ENCODE measurements at regions not wholly inside any gene's neighbourhood (a gene's known extent, or its start where the extent isn't known, plus 50 kb on each side); places are given as distances from the start of the nearest gene placed in this dataset.
A peak's percentile ranks its signal among the peaks of the same experiment; 100 is the strongest.

- peak in 1 of 4 donors; percentile 55 for DNase-seq (ENCODE audit: low read depth in 4 of 4, low spot score in 3 of 4)
Measured at GRCh38 chr11:10387206-10388083, 67.6 kb upstream of the AMPD3 start.

- DNase-seq (ENCODE audit: low read depth in 4 of 4, low spot score in 3 of 4), result no peak
Measured at GRCh38 chr11:10388101-10388500, 67.0 kb upstream of the AMPD3 start.

DNA sequence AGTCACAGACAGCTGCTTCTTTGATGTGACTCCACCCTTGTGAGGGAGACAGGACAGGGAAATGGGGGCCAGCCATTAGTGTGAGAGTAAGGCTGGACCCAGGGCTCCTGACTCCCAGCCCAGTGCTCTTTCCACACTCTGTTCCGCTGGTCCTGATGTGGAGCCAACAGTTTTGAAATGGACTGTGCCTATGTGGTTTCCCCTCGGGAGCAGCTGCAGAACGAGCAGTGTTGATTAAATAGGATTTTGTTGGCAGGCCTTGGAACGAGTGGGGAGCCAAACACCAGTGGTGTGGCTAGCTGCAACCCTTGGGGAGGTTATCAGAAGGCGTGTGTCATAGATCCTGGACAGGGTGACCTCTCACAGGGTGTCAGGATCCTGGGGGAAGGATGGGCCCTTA lies 66.5 kb upstream of the AMPD3 start:
- no peak for DNase-seq (ENCODE audit: low read depth in 4 of 4, low spot score in 3 of 4)

DNA sequence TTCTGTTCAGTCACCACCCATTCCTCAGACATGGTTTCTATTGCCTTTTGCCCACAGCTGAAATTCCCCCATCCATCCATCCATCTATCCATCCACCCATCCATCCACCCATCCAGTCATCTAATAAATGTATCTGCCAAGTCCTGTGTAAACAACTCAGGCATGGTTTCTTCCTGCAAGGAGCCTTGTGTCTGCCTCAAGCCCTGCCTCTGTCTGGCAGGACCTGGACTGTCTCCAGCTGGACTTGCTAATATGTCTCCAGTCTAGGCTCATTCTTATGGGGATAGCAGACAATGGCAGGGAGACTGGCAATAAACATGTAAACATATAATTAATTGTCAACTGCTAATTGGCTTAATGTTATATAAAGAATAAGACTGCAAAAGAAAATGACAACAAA lies 64.7 kb upstream of the AMPD3 start:
- no peak for DNase-seq (ENCODE audit: low read depth in 4 of 4, low spot score in 3 of 4)

- no peak for DNase-seq (ENCODE audit: low read depth in 4 of 4, low spot score in 3 of 4)
Measured at GRCh38 chr11:10392095-10393079, 62.7 kb upstream of the AMPD3 start.

DNA sequence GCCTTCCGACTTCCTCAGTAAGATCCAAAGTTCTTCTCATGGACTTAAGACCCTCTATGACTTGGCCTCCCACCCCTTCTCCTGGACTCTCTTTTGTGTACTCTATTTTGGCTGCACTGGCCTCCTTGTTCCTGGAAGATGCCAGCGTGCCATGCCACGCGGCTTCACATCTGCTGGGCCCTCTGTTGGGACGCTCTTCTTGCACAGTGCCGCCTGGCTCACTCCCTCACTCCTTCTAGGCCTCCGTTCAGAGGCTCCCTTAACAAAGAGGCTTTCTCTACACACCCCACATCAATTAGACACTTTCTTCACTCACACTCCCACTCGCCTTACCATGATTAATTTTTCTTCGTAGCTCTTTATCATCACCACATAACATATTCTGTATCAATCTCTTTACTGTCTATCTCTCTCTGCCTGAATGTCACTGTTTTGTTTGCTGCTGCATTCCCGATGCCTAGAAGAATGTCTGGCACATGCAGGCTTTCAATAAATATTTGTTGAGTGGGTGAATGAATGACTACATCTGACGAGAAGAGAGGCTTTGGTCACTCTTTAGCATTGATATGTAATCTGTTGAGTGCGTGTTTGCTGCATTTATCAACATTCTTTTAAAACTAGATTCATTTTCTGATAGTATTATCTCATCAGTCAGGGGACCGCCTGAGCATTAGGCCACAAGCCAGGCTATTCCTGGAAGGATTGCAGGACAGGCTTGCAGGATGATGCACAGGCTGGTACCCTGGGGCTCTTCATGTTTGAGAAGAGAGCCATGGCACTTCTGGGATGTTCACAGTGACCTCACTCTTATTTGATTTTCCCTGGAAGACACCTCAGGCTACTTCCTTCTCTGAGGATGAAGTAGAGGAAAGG lies 60.6 kb upstream of the AMPD3 start:
- no peak for DNase-seq (ENCODE audit: low read depth in 4 of 4, low spot score in 3 of 4)

DNA sequence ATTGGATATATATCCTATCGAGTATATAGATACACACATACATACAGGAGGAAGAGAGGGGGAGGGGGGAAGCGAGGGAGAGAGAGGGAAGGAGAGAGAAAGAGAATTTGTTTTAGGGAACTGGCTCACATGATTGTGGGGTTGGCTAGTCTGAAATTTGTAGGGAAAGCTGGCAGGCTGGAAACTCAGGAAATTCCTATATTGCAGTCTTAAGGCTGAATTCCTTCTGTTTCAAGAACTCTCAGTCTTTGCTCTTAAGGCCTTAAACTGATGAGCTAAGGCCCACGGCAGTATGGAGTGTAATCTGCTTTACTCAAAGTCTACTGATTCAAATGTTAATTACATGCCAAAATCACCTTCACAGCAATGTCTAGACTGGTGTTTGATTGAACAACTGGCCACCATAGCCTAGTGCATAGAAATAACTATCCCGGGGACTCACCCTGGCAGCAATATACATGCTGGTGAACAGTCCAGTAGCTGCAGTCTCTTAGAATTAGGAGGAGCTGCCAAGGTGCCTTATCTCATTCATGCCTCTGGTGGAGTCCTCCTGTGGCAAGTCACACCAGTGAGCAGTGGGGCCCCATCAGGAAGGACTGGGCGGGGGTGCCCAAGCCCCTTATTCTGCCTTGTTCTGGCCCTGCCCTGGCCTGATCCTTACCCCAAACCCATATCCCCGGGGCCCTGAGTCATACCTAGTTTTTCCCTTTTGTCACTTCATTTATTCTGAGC lies 59.7 kb upstream of the AMPD3 start:
- no peak for DNase-seq (ENCODE audit: low read depth in 4 of 4, low spot score in 3 of 4)

DNA sequence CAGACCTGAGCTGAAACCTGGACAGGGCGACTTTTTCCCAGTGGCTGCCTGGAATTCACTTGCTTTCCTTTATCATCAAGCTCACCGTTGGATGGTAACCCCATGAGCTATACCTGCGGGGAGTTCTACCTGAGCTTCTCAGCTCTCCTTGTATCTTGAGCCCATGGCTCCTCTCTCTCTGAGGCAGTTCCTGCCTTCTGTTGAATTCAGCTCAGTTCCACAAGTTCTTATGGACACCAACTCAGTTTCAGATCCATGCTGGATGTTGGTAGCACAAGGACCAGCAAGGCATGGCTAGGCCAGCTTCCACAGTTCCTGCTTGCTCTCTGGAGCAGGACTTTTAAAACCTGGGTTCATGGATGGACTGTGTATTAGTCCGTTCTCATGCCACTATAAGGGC lies 58.3 kb upstream of the AMPD3 start:
- DNase-seq (ENCODE audit: low read depth in 4 of 4, low spot score in 3 of 4), result no peak

GRCh38 chr11:10397226-10397987 lies 57.7 kb upstream of the AMPD3 start:
- no peak for DNase-seq (ENCODE audit: low read depth in 4 of 4, low spot score in 3 of 4)

- no peak for DNase-seq (ENCODE audit: low read depth in 4 of 4, low spot score in 3 of 4)
Measured at GRCh38 chr11:10398525-10398924, 56.5 kb upstream of the AMPD3 start.

DNA sequence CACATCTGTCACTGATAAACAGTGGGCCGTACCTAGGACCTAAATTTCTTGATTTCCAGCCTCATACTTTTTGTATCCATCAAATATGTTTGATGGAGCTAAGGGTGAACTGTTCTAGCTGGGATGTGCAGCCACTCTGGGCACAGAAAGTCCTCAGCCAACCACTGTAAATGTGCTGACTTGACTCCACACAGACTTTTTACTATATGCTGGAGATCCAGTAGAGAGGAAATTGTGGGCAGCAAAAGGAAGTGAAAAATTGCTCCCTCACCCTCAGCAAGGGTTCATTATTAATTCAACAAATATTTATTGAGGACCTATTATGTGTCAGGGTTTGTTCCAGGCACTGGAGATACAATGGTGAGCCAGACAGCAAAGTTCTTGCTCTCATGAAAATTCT lies 54.2 kb upstream of the AMPD3 start:
- no peak for DNase-seq (ENCODE audit: low read depth in 4 of 4, low spot score in 3 of 4)

DNA sequence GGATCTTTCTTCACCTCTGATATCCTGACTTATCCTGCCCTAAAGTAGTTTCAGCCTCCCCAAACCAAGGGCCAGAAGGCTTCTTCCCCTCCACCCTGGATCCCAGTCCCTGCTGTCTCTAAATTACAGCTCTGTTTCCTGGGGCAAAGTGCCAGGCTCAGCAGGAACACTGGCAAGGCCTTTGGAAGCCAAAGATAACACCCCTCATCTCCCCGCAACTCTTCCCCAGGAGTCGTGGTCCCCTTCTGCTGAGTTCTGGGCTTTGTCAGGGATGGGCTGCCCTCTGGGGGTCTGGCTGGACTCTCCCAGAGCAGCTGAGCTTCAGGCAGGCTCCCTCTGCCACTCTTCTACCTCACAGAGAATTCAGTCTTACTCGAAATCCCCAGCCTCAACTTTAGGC lies 53.8 kb upstream of the AMPD3 start:
- DNase-seq (ENCODE audit: low read depth in 4 of 4, low spot score in 3 of 4), result no peak

GRCh38 chr11:10401696-10402392 lies 53.2 kb upstream of the AMPD3 start:
- DNase-seq (ENCODE audit: low read depth in 4 of 4, low spot score in 3 of 4), result no peak
